SU-DHL-6 (cell line): ENCODE measurements at regions not wholly inside any gene's neighbourhood (a gene's known extent, or its start where the extent isn't known, plus 50 kb on each side); places are given as distances from the start of the nearest gene placed in this dataset.

Source experiments
- CTCF ChIP-seq: fragments of 200-600 bp; sonication (generic); IDR thresholded peaks from one replicate; pipeline ENCODE4 v1.5.1; 2017; ENCODE audit warnings: antibody characterized with exemption, mild to moderate bottlenecking, low read length, moderate library complexity; ENCODE audit not compliant: insufficient read depth, poor library complexity, severe bottlenecking
- EZH2phosphoT487 ChIP-seq: fragments of 200-600 bp; sonication (generic), shearing (Covaris generic); conservative IDR thresholded peaks from 2 replicates; pipeline ENCODE4 v1.6.1; 2018; ENCODE audit warnings: mild to moderate bottlenecking, antibody characterized with exemption, low read length, moderate library complexity, mixed read lengths

GRCh38 chr4:151882072-151882803 lies 121.4 kb upstream of the GATB start:
- no peak for TF ChIP-seq CTCF
- no peak for TF ChIP-seq EZH2phosphoT487
